SH-SY5Y (cell line): ENCODE measurements at regions not wholly inside any gene's neighbourhood (a gene's known extent, or its start where the extent isn't known, plus 50 kb on each side); places are given as distances from the start of the nearest gene placed in this dataset.

ENCODE experiments used
- GATA2 ChIP-seq: IDR thresholded peaks from 2 replicates; pipeline ENCODE4 v1.6.1; 2011; ENCODE audit warnings: mild to moderate bottlenecking, low read depth, low read length
- GATA3 ChIP-seq: IDR thresholded peaks from 2 replicates; pipeline ENCODE4 v1.6.1; 2011; ENCODE audit warnings: low read depth, mild to moderate bottlenecking, low read length, moderate library complexity

DNA sequence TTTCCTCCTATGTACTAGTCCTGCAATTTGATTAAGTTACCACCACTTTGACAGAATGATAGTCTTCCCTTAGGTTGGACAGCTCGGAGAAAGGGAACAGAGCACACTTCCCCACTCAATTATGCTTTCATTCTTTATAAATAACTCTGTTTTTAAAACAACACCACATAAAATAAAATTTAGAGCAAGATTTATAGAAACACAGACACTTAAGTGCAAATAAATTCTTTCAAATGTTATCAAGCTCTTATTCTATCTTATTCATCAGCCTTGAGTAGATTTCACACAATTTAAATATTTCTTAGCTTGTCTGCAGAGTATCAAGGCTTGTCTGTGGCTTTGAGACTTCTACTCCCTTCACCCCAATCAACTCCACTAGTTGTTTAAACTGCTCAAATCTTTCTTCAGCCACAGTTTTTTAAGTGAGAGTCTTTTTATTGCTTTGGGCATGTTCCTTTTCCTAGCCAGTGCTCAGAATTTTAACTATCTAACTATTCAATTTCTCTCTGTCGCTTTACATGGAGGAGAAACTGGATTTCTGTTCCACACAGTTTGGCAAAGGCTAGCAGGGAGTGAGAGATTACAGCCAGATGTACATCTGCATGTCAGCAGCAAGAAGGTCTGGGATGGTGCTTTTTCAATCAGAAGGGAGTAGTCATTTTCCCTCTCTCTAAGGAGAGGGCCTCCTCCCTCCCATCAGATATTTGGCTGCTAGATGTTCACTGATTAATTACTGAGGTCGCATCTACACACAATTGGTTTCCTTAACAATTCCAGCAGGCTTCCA, 53.1 kb upstream of the PLAC1 start:
- TF ChIP-seq GATA2 = peak; percentile 22; the same call in 1 of the 2 replicates
- no peak for TF ChIP-seq GATA3
